Astrocyte of the cerebellum (primary cell): ENCODE measurements at regions not wholly inside any gene's neighbourhood (a gene's known extent, or its start where the extent isn't known, plus 50 kb on each side); places are given as distances from the start of the nearest gene placed in this dataset.

Experiments
- DNase-seq: peaks from one replicate; pipeline ENCODE4 v3.0.0-alpha.2; 2011; ENCODE audit warnings: low read depth
- H3K4me3 ChIP-seq: 2 replicates; pipeline ENCODE4 v1.5.1; 2011; ENCODE audit warnings: mild to moderate bottlenecking, low read depth, low read length, moderate library complexity
- in situ Hi-C: cut with HindIII; loops from 2 replicates; pipeline ENCODE4 v1.10.0; 2017; ENCODE audit warnings: low sequenced_read_pairs
- TF ChIP-seq, protein P1 (sequence below): IDR thresholded peaks from 2 replicates; pipeline ENCODE4 v1.5.1; 2012; ENCODE audit warnings: low read length, low read depth, moderate library complexity, mild to moderate bottlenecking; ENCODE audit errors: missing control alignments

DNA sequence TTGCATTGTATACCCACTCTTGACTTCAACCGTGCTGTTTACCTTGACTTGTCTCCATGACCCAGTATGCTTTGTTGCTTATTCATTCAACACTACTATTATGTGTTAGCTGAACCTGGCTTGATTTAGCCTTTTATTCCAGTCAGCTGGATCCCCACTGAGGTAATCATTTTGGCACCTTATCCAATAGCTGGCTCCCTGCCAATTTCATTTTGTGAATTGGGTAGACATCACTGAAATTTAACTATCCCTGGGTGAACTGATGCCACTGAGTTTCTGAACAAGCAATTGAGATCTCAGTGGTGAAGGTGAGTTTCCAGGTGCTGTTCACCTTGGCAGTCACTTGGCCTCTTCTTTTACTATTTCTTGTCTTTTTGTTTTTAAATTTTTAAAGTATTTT, 584.3 kb downstream of the ADCYAP1 start:
- TF ChIP-seq, protein P1, sequence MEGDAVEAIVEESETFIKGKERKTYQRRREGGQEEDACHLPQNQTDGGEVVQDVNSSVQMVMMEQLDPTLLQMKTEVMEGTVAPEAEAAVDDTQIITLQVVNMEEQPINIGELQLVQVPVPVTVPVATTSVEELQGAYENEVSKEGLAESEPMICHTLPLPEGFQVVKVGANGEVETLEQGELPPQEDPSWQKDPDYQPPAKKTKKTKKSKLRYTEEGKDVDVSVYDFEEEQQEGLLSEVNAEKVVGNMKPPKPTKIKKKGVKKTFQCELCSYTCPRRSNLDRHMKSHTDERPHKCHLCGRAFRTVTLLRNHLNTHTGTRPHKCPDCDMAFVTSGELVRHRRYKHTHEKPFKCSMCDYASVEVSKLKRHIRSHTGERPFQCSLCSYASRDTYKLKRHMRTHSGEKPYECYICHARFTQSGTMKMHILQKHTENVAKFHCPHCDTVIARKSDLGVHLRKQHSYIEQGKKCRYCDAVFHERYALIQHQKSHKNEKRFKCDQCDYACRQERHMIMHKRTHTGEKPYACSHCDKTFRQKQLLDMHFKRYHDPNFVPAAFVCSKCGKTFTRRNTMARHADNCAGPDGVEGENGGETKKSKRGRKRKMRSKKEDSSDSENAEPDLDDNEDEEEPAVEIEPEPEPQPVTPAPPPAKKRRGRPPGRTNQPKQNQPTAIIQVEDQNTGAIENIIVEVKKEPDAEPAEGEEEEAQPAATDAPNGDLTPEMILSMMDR: no peak
- no peak overlapping the region for H3K4me3 ChIP-seq
- in situ Hi-C loops: no loop called here
- DNase-seq: no peak

DNA sequence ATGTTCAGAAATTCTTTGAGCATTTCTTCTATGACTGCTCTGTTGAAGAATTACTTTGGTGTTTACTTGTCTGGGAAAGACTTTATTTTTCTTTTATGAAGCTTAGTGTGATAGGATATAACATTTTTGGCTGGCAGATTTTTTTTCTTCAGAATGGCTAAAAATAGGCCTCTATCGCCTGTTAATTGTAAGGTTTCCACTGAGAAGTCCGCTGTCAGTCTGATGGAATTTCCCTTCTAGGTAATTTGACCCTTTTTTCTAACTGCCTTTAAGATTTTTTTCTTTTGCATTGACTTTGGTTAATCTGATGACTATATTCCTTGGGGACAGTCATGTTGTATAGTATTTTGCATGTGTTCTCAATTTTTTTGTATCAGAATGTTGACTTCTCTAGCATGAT, 590.7 kb downstream of the ADCYAP1 start:
- TF ChIP-seq, protein P1: no peak
- DNase-seq: no peak
- H3K4me3 ChIP-seq: no peak overlapping the region
- in situ Hi-C loops: no loop called here

DNA sequence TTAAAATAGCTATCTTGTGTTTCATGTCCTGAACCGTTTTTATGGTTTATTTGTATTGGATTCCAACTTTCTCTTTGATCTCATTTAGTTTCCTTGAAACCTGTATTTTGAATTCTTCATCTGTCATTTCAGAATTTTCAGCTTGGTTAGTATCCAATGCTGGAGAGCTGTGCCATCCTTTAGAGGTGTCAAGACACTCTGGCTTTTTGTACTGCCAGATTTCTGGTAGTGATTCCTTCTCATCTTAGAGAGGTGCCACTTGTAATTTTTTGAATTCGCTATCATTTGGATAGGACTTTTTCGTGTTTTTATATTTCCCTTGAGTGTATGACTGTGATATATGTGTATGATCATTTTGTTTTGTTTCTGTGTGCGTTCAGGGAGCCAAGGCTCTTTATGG, 591.4 kb downstream of the ADCYAP1 start:
- in situ Hi-C loops: no loop called here
- no peak overlapping the region for H3K4me3 ChIP-seq
- TF ChIP-seq, protein P1: no peak
- DNase-seq: no peak

DNA sequence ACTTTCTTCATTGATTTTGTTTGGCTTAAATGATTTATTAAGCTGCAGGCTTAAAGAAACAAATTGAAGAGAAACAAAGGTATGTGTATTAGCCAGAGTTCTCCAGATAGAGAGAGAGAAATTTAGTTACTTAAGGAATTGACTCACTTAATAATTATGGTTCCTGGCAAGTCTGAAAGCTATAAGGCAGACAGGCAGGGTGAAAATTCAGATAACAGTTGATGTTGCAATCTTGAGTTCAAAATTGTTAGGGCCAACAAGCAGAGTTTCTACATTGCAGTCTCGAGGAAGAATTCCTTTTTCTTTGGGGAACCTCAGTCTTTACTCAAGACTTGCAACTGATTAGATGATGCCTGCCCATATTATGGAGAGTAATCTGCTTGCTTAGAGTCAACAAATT, 593.5 kb downstream of the ADCYAP1 start:
- in situ Hi-C loops: no loop called here

DNA sequence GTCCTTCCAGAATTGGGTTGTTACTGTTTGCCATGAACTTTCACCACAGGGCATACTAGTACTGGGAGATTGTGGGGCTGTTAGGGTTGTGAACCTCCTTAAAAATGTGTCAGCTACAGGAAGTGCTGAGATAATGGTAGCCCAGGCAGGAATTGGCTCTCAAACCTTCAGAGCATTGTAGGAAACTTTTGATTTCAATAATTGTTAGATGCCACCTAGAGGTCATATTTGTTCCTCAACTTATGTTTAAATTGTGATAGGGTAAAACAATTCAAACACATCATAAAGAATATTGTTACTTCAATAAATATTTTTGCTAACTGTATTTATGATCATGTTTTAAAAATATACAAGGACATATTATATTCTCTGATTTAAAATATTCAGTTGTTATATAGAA, 594.6 kb downstream of the ADCYAP1 start:
- DNase-seq: no peak
- no peak overlapping the region for H3K4me3 ChIP-seq
- in situ Hi-C loops: no loop called here
- TF ChIP-seq, protein P1: no peak

More for the DNA sequence above, 593.5 kb downstream of the ADCYAP1 start:
- H3K4me3 ChIP-seq: no peak overlapping the region
- DNase-seq: no peak
- TF ChIP-seq, protein P1: no peak

DNA sequence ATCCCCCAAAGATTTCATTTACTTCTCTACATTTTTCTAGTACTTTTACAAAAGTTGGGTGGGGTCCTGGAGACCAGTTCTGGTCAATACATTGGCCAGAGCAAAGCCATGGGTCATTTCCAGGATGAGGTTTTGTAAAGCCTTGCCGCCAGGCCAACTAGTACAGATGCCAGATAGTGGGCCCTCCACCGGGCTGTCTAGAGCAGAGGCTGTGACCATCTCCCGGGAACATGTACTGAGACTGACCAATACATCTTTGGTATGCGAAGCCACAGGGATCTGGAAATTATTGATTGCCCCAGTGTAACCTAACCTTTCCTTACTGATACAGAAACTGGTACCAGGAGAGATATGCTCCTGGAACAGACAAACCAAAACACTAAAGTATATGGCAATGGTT, 599.2 kb downstream of the ADCYAP1 start:
- TF ChIP-seq, protein P1: no peak
- no peak for DNase-seq
- no peak overlapping the region for H3K4me3 ChIP-seq
- in situ Hi-C loops: no loop called here

DNA sequence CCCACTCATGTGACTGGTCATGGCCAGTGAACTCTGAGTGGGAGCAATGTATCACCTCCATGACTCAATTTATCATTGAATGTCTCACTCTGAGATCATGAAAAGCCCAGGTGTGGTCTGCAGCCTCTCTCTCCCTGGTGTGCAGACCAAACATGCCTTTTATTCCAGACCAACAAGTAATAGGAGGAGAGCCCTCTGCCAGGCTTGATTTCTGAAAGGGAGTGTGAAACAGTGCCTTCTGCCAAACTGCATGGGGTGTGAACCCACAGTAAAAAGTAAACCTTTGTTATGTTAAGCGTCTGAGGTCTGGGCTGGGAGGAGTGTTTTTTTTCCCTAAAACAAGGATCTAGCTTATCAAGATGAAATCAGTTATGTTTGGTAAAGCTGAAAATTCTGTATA, 601.2 kb downstream of the ADCYAP1 start:
- DNase-seq: no peak
- in situ Hi-C loops: no loop called here
- TF ChIP-seq, protein P1: no peak
- H3K4me3 ChIP-seq: no peak overlapping the region
